MCF 10A (cell line): ENCODE measurements at regions not wholly inside any gene's neighbourhood (a gene's known extent, or its start where the extent isn't known, plus 50 kb on each side); places are given as distances from the start of the nearest gene placed in this dataset.

Source experiments
- BruUV-seq: library from RNA; stranded (reverse); fragments of 400-500 nt; replicated peaks from 2 replicates; lab custom pipeline; 2021; lab: Mats Ljungman, UMichigan
- CTCF ChIA-PET: fragments of 300-600 bp; sonication (Branson Sonifier 250); formaldehyde crosslinking; extraction: SDS; loops from one replicate; lab custom pipeline; 2021; ENCODE audit warnings: antibody characterized with exemption, inconsistent platforms; lab: Yijun Ruan, JAX
- POLR2A ChIA-PET: fragments of 300-600, 350-650 bp; sonication (Branson Sonifier 250); formaldehyde crosslinking; extraction: SDS; loops from one replicate; lab custom pipeline; 2020; ENCODE audit warnings: antibody characterized with exemption, inconsistent platforms; lab: Yijun Ruan, JAX
- DNase-seq: peaks from one replicate; pipeline ENCODE4 v3.0.0-alpha.2; 2018; ENCODE audit not compliant: unreplicated experiment
- H3K27ac Mint-ChIP-seq: one replicate; pipeline ENCODE4 v1.8.0; 2022; ENCODE audit warnings: mild to moderate bottlenecking, low read depth, mixed read lengths; ENCODE audit not compliant: unreplicated experiment
- H3K27me3 Mint-ChIP-seq: one replicate; pipeline ENCODE4 v1.8.0; 2022; ENCODE audit warnings: mixed read lengths; ENCODE audit not compliant: insufficient read depth, unreplicated experiment
- H3K36me3 Mint-ChIP-seq: one replicate; pipeline ENCODE4 v1.8.0; 2022; ENCODE audit warnings: mild to moderate bottlenecking, moderate library complexity, mixed read lengths; ENCODE audit not compliant: insufficient read depth, unreplicated experiment
- H3K4me1 Mint-ChIP-seq: one replicate; pipeline ENCODE4 v1.8.0; 2022; ENCODE audit warnings: mixed read lengths; ENCODE audit not compliant: insufficient read depth, unreplicated experiment
- H3K4me3 Mint-ChIP-seq: one replicate; pipeline ENCODE4 v1.8.0; 2022; ENCODE audit warnings: mild to moderate bottlenecking, moderate library complexity, mixed read lengths; ENCODE audit not compliant: unreplicated experiment
- H3K9me3 Mint-ChIP-seq: one replicate; pipeline ENCODE4 v1.8.0; 2022; ENCODE audit warnings: mixed read lengths; ENCODE audit not compliant: unreplicated experiment
- CTCF ChIP-seq: fragments of 200-600 bp; IDR thresholded peaks from one replicate; pipeline ENCODE4 v1.8.0; 2022; ENCODE audit warnings: antibody characterized with exemption, mild to moderate bottlenecking; ENCODE audit not compliant: unreplicated experiment
- intact Hi-C: fragments of 100-400 bp; cut with micrococcal nuclease; formaldehyde crosslinking; loops from 2 replicates; pipeline ENCODE4 v1.14.1; 2022

GRCh38 chr7:91519241-91520158 is 255.3 kb downstream of the FZD1 start:
- CTCF ChIA-PET, result interaction anchor here (0.7 kb wide), 1 partner anchor 90 kb away, joined by 3 read pairs; no protein-coding TSS in a partner anchor
- no peaks in the 10 kb centered on the region for H3K9me3 Mint-ChIP-seq
- no peak for DNase-seq
- H3K4me3 Mint-ChIP-seq, result no peak overlapping the region
- no peaks in the 10 kb centered on the region for H3K4me1 Mint-ChIP-seq
- BruUV-seq, result no TSS peak
- TF ChIP-seq CTCF, result no peak
- intact Hi-C loops, result no loop called here
- H3K36me3 Mint-ChIP-seq, result no peaks in the 10 kb centered on the region
- no peaks in the 10 kb centered on the region for H3K27me3 Mint-ChIP-seq
- no peak overlapping the region for H3K27ac Mint-ChIP-seq
- POLR2A ChIA-PET, result no interaction called here

- DNase-seq, result no peak
- no TSS peak for BruUV-seq
- CTCF ChIA-PET, result no interaction called here
- H3K36me3 Mint-ChIP-seq, result no peaks in the 10 kb centered on the region
- H3K9me3 Mint-ChIP-seq, result no peaks in the 10 kb centered on the region
- no peak overlapping the region for H3K4me3 Mint-ChIP-seq
- H3K27ac Mint-ChIP-seq, result no peak overlapping the region
- POLR2A ChIA-PET, result no interaction called here
- intact Hi-C loops, result no loop called here
- no peaks in the 10 kb centered on the region for H3K27me3 Mint-ChIP-seq
- no peak for TF ChIP-seq CTCF
- no peaks in the 10 kb centered on the region for H3K4me1 Mint-ChIP-seq
Measured at GRCh38 chr7:91520645-91521044, 256.4 kb downstream of the FZD1 start.

- DNase-seq, result no peak
- Mint-ChIP-seq H3K27me3 (no peaks in the 10 kb centered on the region), H3K4me1 (no peaks in the 10 kb centered on the region), H3K27ac (no peak overlapping the region), H3K36me3 (no peaks in the 10 kb centered on the region), H3K9me3 (no peaks in the 10 kb centered on the region), H3K4me3 (no peak overlapping the region)
- intact Hi-C loops, result no loop called here
- POLR2A ChIA-PET, result no interaction called here
- no peak for TF ChIP-seq CTCF
- BruUV-seq, result no TSS peak
- CTCF ChIA-PET, result no interaction called here
Measured at GRCh38 chr7:91526404-91526803, 262.2 kb downstream of the FZD1 start.

- intact Hi-C loops, result no loop called here
- no peaks in the 10 kb centered on the region for H3K36me3 Mint-ChIP-seq
- H3K4me1 Mint-ChIP-seq, result no peaks in the 10 kb centered on the region
- no TSS peak for BruUV-seq
- TF ChIP-seq CTCF, result no peak
- H3K27ac Mint-ChIP-seq, result no peak overlapping the region
- H3K9me3 Mint-ChIP-seq, result peaks cover 9% of the 10 kb centered on the region
- POLR2A ChIA-PET, result no interaction called here
- CTCF ChIA-PET, result interaction anchor here (1.0 kb wide), 1 partner anchor 438 kb away, joined by 4 read pairs; no protein-coding TSS in a partner anchor
- H3K4me3 Mint-ChIP-seq, result no peak overlapping the region
- H3K27me3 Mint-ChIP-seq, result no peaks in the 10 kb centered on the region
- DNase-seq, result no peak
Measured at GRCh38 chr7:91527460-91527859, 263.2 kb downstream of the FZD1 start.
